HL-60 (cell line): ENCODE measurements at regions not wholly inside any gene's neighbourhood (a gene's known extent, or its start where the extent isn't known, plus 50 kb on each side); places are given as distances from the start of the nearest gene placed in this dataset.

ENCODE experiments used
- DNase-seq, 2 experiments: peaks; one replicate each; pipeline ENCODE4 v3.0.0-alpha.2; 2010 to 2020; ENCODE audit warnings: low read depth in 1 of 2, low spot score in 1 of 2
- H3K27ac ChIP-seq: fragments of 250-450 bp; sonication (Bioruptor Pico); replicated peaks from 2 replicates; pipeline ENCODE4 v1.5.1; 2020; ENCODE audit warnings: mild to moderate bottlenecking, moderate library complexity
- H3K27me3 ChIP-seq: fragments of 250-450 bp; sonication (Bioruptor Pico); 2 replicates; pipeline ENCODE4 v1.5.1; 2021; ENCODE audit warnings: mild to moderate bottlenecking, moderate library complexity; ENCODE audit not compliant: insufficient read depth, poor library complexity, severe bottlenecking
- H3K4me3 ChIP-seq: replicated peaks from 2 replicates; pipeline ENCODE4 v1.5.1; 2011; ENCODE audit warnings: mild to moderate bottlenecking, control low read depth, low read length; ENCODE audit not compliant: insufficient read depth
- GABPA ChIP-seq: IDR thresholded peaks from 2 replicates; pipeline ENCODE4 v1.6.1; 2012; ENCODE audit warnings: low read depth
- POLR2AphosphoS5 ChIP-seq: IDR thresholded peaks from 2 replicates; pipeline ENCODE4 v1.6.1; 2012; ENCODE audit warnings: low read depth
- SPI1 ChIP-seq: IDR thresholded peaks from 2 replicates; pipeline ENCODE4 v1.6.1; 2012; ENCODE audit warnings: low read depth, mild to moderate bottlenecking, borderline replicate concordance
- TF ChIP-seq, protein P1 (sequence below): IDR thresholded peaks from one replicate; pipeline ENCODE4 v1.5.1; 2011; ENCODE audit warnings: low read length, control low read depth, inconsistent platforms; ENCODE audit not compliant: insufficient read depth
- TF ChIP-seq, protein P2 (sequence below): IDR thresholded peaks from 2 replicates; pipeline ENCODE4 v1.6.1; 2012; ENCODE audit warnings: low read depth; ENCODE audit not compliant: insufficient replicate concordance

DNA sequence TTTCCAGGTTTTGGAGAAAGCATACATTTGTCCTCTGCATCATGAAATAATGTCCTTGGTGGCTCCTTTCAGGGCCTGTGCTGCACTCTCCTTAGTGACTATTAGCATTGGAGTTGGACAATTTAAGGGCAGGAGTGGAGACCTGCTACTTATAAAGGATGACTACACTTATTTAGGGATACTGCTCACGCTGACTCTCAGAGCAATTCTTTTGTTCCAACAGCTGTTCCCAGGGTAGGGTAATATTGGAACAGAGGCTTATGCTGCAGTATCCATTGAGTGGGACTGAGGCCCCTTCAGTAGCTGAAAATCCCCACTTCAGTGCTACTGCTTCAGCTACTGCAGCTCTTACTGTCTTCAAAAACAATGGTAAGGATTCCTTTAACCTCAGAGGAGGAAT, 84.6 kb downstream of the GPR88 start:
- no peak for DNase-seq
- Histone ChIP-seq H3K27ac (no peak overlapping the region), H3K27me3 (no peaks in the 10 kb centered on the region), H3K4me3 (no peak overlapping the region)
- TF ChIP-seq GABPA: no peak
- TF ChIP-seq, protein P1, sequence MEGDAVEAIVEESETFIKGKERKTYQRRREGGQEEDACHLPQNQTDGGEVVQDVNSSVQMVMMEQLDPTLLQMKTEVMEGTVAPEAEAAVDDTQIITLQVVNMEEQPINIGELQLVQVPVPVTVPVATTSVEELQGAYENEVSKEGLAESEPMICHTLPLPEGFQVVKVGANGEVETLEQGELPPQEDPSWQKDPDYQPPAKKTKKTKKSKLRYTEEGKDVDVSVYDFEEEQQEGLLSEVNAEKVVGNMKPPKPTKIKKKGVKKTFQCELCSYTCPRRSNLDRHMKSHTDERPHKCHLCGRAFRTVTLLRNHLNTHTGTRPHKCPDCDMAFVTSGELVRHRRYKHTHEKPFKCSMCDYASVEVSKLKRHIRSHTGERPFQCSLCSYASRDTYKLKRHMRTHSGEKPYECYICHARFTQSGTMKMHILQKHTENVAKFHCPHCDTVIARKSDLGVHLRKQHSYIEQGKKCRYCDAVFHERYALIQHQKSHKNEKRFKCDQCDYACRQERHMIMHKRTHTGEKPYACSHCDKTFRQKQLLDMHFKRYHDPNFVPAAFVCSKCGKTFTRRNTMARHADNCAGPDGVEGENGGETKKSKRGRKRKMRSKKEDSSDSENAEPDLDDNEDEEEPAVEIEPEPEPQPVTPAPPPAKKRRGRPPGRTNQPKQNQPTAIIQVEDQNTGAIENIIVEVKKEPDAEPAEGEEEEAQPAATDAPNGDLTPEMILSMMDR: no peak
- TF ChIP-seq POLR2AphosphoS5: no peak
- TF ChIP-seq SPI1: no peak
- TF ChIP-seq, protein P2, sequence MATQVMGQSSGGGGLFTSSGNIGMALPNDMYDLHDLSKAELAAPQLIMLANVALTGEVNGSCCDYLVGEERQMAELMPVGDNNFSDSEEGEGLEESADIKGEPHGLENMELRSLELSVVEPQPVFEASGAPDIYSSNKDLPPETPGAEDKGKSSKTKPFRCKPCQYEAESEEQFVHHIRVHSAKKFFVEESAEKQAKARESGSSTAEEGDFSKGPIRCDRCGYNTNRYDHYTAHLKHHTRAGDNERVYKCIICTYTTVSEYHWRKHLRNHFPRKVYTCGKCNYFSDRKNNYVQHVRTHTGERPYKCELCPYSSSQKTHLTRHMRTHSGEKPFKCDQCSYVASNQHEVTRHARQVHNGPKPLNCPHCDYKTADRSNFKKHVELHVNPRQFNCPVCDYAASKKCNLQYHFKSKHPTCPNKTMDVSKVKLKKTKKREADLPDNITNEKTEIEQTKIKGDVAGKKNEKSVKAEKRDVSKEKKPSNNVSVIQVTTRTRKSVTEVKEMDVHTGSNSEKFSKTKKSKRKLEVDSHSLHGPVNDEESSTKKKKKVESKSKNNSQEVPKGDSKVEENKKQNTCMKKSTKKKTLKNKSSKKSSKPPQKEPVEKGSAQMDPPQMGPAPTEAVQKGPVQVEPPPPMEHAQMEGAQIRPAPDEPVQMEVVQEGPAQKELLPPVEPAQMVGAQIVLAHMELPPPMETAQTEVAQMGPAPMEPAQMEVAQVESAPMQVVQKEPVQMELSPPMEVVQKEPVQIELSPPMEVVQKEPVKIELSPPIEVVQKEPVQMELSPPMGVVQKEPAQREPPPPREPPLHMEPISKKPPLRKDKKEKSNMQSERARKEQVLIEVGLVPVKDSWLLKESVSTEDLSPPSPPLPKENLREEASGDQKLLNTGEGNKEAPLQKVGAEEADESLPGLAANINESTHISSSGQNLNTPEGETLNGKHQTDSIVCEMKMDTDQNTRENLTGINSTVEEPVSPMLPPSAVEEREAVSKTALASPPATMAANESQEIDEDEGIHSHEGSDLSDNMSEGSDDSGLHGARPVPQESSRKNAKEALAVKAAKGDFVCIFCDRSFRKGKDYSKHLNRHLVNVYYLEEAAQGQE: no peak

DNA sequence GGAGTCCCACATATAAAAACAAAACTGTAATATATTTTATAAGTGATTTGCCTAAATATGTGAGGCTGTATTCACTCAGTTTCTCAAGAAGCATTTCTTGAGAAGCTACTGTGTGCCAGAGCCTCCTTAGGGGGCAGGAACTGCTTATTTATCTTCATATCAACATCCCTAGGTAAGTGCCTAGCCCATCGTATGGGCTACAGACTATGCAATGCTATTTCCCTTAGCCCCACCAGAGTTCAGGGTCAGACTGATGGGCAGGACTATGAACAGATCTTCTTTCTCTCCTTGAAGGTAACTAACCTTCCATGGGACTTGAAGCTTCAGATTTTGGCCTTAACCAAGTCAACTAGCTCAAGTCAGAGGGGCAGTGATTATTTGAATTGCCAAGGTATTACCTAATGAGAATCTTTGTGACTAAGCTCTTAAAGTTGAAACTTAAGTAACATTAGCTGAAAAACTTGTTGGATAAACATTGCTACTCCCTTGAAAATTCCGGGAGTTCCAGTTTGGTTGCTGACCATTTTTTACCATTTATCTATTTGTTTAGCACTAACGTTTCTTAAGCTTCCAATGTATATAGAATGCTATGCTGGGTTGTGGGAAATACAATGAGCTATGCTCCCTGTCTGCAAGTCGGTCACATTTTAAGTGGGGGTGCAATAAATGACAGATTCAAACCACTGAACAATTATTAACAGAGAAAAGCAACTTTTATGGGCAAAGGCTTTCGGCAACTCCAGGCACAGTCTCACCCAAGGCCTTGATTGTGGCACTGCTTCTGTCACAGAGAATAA, 85.2 kb downstream of the GPR88 start:
- TF ChIP-seq, protein P2: no peak
- TF ChIP-seq, protein P1: no peak
- TF ChIP-seq SPI1: no peak
- TF ChIP-seq GABPA: no peak
- TF ChIP-seq POLR2AphosphoS5: no peak
- H3K27ac ChIP-seq: no peak overlapping the region
- no peak overlapping the region for H3K4me3 ChIP-seq
- H3K27me3 ChIP-seq: no peaks in the 10 kb centered on the region
- DNase-seq: no peak

DNA sequence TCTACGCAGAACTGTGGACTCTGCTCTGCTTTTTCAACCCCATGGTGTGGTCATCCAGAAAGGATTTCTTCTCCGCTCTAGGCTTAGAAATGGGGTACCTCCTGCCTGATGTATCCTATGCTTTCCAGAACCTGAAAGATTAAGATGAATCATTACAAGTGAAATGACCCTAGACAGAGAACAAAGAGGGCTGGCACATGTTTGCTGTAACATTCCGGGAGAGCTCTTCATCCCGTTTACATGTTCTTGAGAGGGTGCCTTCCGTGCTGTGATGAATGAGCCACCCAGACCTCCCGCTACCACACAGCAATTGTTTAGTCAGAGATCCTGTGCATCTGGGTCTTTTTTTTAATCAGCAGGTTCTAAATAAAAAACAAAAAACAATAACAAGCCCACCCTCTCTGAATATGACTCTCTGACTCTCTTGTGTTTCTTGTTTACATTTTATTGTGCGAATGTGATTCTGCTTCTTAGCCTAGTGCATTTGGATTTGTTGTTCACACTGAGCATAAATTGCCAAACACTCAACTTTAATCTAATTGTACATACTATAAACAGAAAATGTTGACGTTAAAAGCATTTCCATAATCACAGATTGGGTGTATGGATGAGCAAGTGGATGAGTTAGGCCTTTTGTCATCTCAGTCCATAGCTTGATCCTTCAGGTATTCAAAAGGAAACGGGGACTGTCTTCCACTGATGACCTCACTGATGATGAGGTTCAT, 87.1 kb downstream of the GPR88 start:
- no peak overlapping the region for H3K4me3 ChIP-seq
- no peaks in the 10 kb centered on the region for H3K27me3 ChIP-seq
- no peak overlapping the region for H3K27ac ChIP-seq
- TF ChIP-seq SPI1 (no peak), GABPA (no peak), POLR2AphosphoS5 (no peak)
- TF ChIP-seq, protein P1: no peak
- TF ChIP-seq, protein P2: no peak
- DNase-seq: no peak
